ENCODE measurements at regions not wholly inside any gene's neighbourhood (a gene's known extent, or its start where the extent isn't known, plus 50 kb on each side); places are given as distances from the start of the nearest gene placed in this dataset.

DNA sequence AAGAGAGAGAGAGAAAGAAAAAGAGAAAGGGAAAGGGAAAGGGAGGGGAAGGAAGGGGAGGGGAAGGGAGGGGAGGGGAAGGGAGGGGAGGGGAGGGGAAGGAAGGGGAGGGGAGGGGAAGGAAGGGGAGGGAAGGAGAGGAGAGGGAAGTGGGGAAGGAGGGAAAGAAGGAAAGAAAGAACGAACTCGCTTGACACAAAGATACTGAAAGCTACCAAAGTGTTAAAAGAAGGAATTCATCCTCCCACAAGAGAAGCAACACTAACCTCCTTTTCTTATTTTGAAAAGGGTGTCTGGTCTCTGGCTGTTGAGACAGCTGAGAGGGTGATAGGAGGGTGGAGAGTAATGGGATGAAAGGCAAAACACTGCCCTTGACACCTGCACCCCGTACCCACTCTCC is 172.6 kb downstream of the SHANK2 start:
- dilution Hi-C loops (cut with MboI; ENCODE audit: extremely low pct_ligation_motif_present, low sequenced_read_pairs), result no loop called here
- no TSS peak for BruUV-seq (replicated peaks)
- no peaks in the 10 kb centered on the region for H3K4me1 ChIP-seq (ENCODE audit: control insufficient read depth, extremely low read depth, insufficient read depth, low read length)
- no peaks in the 10 kb centered on the region for H3K27me3 ChIP-seq (ENCODE audit: control insufficient read depth in 2 of 2, insufficient read depth in 2 of 2, low read length in 2 of 2)
- CTCF ChIA-PET, result no interaction called here
- TF ChIP-seq, protein P1, sequence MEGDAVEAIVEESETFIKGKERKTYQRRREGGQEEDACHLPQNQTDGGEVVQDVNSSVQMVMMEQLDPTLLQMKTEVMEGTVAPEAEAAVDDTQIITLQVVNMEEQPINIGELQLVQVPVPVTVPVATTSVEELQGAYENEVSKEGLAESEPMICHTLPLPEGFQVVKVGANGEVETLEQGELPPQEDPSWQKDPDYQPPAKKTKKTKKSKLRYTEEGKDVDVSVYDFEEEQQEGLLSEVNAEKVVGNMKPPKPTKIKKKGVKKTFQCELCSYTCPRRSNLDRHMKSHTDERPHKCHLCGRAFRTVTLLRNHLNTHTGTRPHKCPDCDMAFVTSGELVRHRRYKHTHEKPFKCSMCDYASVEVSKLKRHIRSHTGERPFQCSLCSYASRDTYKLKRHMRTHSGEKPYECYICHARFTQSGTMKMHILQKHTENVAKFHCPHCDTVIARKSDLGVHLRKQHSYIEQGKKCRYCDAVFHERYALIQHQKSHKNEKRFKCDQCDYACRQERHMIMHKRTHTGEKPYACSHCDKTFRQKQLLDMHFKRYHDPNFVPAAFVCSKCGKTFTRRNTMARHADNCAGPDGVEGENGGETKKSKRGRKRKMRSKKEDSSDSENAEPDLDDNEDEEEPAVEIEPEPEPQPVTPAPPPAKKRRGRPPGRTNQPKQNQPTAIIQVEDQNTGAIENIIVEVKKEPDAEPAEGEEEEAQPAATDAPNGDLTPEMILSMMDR (IDR thresholded peaks at IDR 0.05; ENCODE audit: extremely low read depth in 1 of 2, insufficient read depth in 1 of 2, low read depth in 1 of 2, low read length in 2 of 2), result no peak
- TF ChIP-seq FOS (IDR thresholded peaks at IDR 0.05; ENCODE audit: borderline replicate concordance, insufficient read depth, low read length) (no peak), MYC (IDR thresholded peaks at IDR 0.05; ENCODE audit: low read depth, low read length) (no peak), GATA2 (IDR thresholded peaks at IDR 0.05; ENCODE audit: insufficient read depth, insufficient read length, low read depth, low read length) (no peak), MAX (IDR thresholded peaks at IDR 0.05; ENCODE audit: insufficient read depth, insufficient read length) (no peak), POLR2A (IDR thresholded peaks at IDR 0.05; ENCODE audit: low read depth, low read length) (no peak), POLR2AphosphoS5 (IDR thresholded peaks at IDR 0.05; ENCODE audit: insufficient read depth, low read depth, low read length) (no peak), EZH2 (IDR thresholded peaks at IDR 0.05; ENCODE audit: borderline replicate concordance, low read depth, low read length, severe bottlenecking) (no peak), JUN (IDR thresholded peaks at IDR 0.05; ENCODE audit: borderline replicate concordance, insufficient read depth, insufficient read length, low read depth) (no peak)
- H3K79me2 ChIP-seq (ENCODE audit: control insufficient read depth, insufficient read depth, low read length), result no peaks in the 10 kb centered on the region
- no peak overlapping the region for H3K4me3 ChIP-seq (replicated peaks in 1 of 3; ENCODE audit: insufficient read depth in 1 of 3, low read depth in 1 of 3, low read length in 3 of 3)
- DNase-seq (ENCODE audit: low read depth, low spot score), result no peak
- intact Hi-C loops (cut with micrococcal nuclease), result no loop called here
- H4K20me1 ChIP-seq (replicated peaks; ENCODE audit: control insufficient read depth, extremely low read depth, insufficient read depth, low read length), result no peaks in the 10 kb centered on the region
- H3K27ac ChIP-seq (ENCODE audit: insufficient read depth, low read depth, low read length), result no peak overlapping the region
- H3K9me3 ChIP-seq (replicated peaks; ENCODE audit: control insufficient read depth, insufficient read depth, low read length), result no peaks in the 10 kb centered on the region
- POLR2A ChIA-PET, result no interaction called here
- no peak overlapping the region for H2AFZ ChIP-seq (ENCODE audit: low read depth, low read length)
- no peak overlapping the region for H3K4me2 ChIP-seq (ENCODE audit: insufficient read depth, low read length)
- no peaks in the 10 kb centered on the region for H3K9me1 ChIP-seq (replicated peaks; ENCODE audit: control insufficient read depth, extremely low read depth, insufficient read depth, low read length)
- no peak for FAIRE-seq
- no peak overlapping the region for H3K9ac ChIP-seq (replicated peaks; ENCODE audit: extremely low read depth, insufficient read depth, low read length)
- H3K36me3 ChIP-seq (ENCODE audit: control insufficient read depth in 2 of 2, extremely low read depth in 1 of 2, insufficient read depth in 2 of 2, low read length in 2 of 2), result no peaks in the 10 kb centered on the region

Data from endothelial cell of umbilical vein (primary cell).